Mesothelial cell of epicardium (in vitro differentiated cells): ENCODE measurements at regions not wholly inside any gene's neighbourhood (a gene's known extent, or its start where the extent isn't known, plus 50 kb on each side); places are given as distances from the start of the nearest gene placed in this dataset.
"Not testable (repeated sequence)": the region's sequence is repeated elsewhere in the genome, so short reads cannot be mapped to it uniquely, and the experiment has no call there.

ENCODE experiments used
- DNase-seq, 2 experiments: peaks; one replicate each; pipeline ENCODE4 v3.0.0; 2021; ENCODE audit warnings: low spot score in 2 of 2; ENCODE audit not compliant: unreplicated experiment in 2 of 2
- H3K27ac Mint-ChIP-seq: 2 replicates; pipeline ENCODE4 v1.8.0; 2021; ENCODE audit warnings: mixed read lengths
- H3K27me3 Mint-ChIP-seq: 2 replicates; pipeline ENCODE4 v1.8.0; 2021; ENCODE audit warnings: low read depth, mixed read lengths
- H3K36me3 Mint-ChIP-seq: 2 replicates; pipeline ENCODE4 v1.8.0; 2021; ENCODE audit warnings: mixed read lengths
- H3K4me1 Mint-ChIP-seq: 2 replicates; pipeline ENCODE4 v1.8.0; 2021; ENCODE audit warnings: mixed read lengths
- H3K4me3 Mint-ChIP-seq: 2 replicates; pipeline ENCODE4 v1.8.0; 2021; ENCODE audit warnings: mild to moderate bottlenecking, moderate library complexity, mixed read lengths
- H3K9me3 Mint-ChIP-seq: 2 replicates; pipeline ENCODE4 v1.8.0; 2021; ENCODE audit warnings: mixed read lengths
- CTCF ChIP-seq: fragments of 200-600 bp; sonication (generic); IDR thresholded peaks from one replicate; pipeline ENCODE4 v1.5.0; 2021; ENCODE audit warnings: antibody characterized with exemption; ENCODE audit not compliant: unreplicated experiment

GRCh38 chr15:77910030-77910911 is 167.2 kb downstream of the TBC1D2B start:
- TF ChIP-seq CTCF: peak; percentile 71
- Mint-ChIP-seq H3K4me1 (peaks cover 18% of the 10 kb centered on the region), H3K4me3 (peak overlapping the region; percentile 76)
- H3K27ac Mint-ChIP-seq, H3K9me3 Mint-ChIP-seq, H3K27me3 Mint-ChIP-seq, H3K36me3 Mint-ChIP-seq: not testable (repeated sequence)
- peak; percentile 53 to 75 for DNase-seq

- DNase-seq: no peak
- H3K27me3 Mint-ChIP-seq: peaks cover 6% of the 10 kb centered on the region
- peaks cover 18% of the 10 kb centered on the region for H3K4me1 Mint-ChIP-seq
- peak overlapping the region; percentile 56 for H3K27ac Mint-ChIP-seq
- H3K36me3 Mint-ChIP-seq: no peaks in the 10 kb centered on the region
- H3K4me3 Mint-ChIP-seq: no peak overlapping the region
- TF ChIP-seq CTCF: no peak
- H3K9me3 Mint-ChIP-seq: no peaks in the 10 kb centered on the region
Observed at GRCh38 chr15:77909182-77909940, 168.2 kb downstream of the TBC1D2B start.

- H3K36me3 Mint-ChIP-seq, DNase-seq, H3K9me3 Mint-ChIP-seq, H3K27me3 Mint-ChIP-seq, H3K27ac Mint-ChIP-seq, H3K4me3 Mint-ChIP-seq: not testable (repeated sequence)
- peaks cover 18% of the 10 kb centered on the region for H3K4me1 Mint-ChIP-seq
Observed at GRCh38 chr15:77908752-77909111, 168.8 kb downstream of the TBC1D2B start.

GRCh38 chr15:77907824-77908751 is 169.4 kb downstream of the TBC1D2B start:
- TF ChIP-seq CTCF: no peak
- Mint-ChIP-seq H3K4me3 (no peak overlapping the region), H3K4me1 (peaks cover 18% of the 10 kb centered on the region)

GRCh38 chr15:77906062-77906990 is 171.2 kb downstream of the TBC1D2B start:
- H3K27ac Mint-ChIP-seq, H3K27me3 Mint-ChIP-seq, H3K9me3 Mint-ChIP-seq, H3K4me3 Mint-ChIP-seq, DNase-seq, H3K36me3 Mint-ChIP-seq: not testable (repeated sequence)
- H3K4me1 Mint-ChIP-seq: peaks cover 18% of the 10 kb centered on the region

More at GRCh38 chr15:77907824-77908751, 169.4 kb downstream of the TBC1D2B start:
- no peaks in the 10 kb centered on the region for H3K9me3 Mint-ChIP-seq
- H3K27ac Mint-ChIP-seq: no peak overlapping the region
- DNase-seq: no peak
- peaks cover 3% of the 10 kb centered on the region for H3K27me3 Mint-ChIP-seq
- no peaks in the 10 kb centered on the region for H3K36me3 Mint-ChIP-seq
